GM12874 (cell line): ENCODE measurements at regions not wholly inside any gene's neighbourhood (a gene's known extent, or its start where the extent isn't known, plus 50 kb on each side); places are given as distances from the start of the nearest gene placed in this dataset.

ENCODE experiments used
- CTCF ChIP-seq: IDR thresholded peaks from 2 replicates; pipeline ENCODE4 v1.5.1; 2011; ENCODE audit warnings: low read depth, mild to moderate bottlenecking, control low read depth, low read length, moderate library complexity; ENCODE audit not compliant: insufficient read depth

GRCh38 chr13:107753748-107754147, 461.6 kb downstream of the LIG4 start:
- TF ChIP-seq CTCF, result no peak

GRCh38 chr13:107753291-107753690, 462.0 kb downstream of the LIG4 start:
- TF ChIP-seq CTCF, result no peak

GRCh38 chr13:107743983-107744382, 471.4 kb downstream of the LIG4 start:
- TF ChIP-seq CTCF, result no peak

DNA sequence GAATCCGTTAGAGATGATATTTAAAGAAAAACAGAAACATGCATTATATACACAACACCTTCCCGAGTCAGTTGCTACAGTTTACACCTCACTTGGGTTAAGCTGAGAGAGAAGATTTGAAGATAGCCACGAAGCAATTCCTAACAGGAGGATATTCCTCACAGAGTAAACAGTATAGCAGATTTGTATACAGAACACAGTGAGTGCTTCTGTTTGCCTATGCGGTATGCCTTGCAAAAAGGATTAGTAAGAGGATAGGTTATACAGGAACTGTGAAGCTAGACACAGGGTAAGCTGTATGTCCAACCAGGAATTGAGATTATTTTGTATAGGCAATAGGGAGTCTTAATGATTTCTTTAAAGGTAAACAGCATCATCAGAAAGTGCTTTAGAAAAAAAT, 471.8 kb downstream of the LIG4 start:
- no peak for TF ChIP-seq CTCF

DNA sequence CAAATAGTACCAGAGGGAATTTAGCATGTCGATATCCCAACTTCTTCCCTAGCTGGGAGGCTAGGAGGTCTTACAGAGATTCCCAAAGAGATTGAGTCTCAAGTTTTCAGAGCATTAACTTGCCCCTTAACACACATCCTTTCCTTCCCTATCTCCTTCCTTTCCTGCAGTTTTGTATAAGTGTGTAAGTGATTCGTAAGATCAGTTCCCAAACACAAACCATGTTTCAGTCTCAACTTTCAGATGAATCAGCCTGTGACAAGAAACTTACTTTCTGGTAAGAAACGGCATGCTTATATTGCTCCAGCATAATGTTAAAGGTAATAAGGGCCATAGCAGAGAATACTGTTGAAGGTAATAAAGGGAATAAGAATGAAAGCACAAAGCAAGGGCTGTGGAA, 472.2 kb downstream of the LIG4 start:
- TF ChIP-seq CTCF, result no peak

DNA sequence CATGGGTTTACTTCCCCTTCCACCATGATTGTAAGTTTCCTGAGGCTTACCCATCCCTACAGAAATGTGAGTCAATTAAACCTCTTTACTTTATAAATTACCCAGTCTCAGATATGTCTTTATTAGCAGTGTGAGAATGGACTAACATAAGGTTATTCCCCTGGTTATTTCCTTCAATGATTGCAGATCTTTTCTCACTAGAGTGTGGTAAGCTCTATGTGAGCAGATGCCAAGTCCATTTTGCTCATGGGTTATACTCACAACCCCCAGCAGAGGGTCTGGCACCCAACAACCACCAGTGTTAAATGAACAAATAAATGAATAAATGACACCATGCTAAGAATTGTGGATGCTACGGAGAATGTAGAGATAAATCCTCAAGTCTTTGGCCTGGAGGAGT, 472.8 kb downstream of the LIG4 start:
- no peak for TF ChIP-seq CTCF

DNA sequence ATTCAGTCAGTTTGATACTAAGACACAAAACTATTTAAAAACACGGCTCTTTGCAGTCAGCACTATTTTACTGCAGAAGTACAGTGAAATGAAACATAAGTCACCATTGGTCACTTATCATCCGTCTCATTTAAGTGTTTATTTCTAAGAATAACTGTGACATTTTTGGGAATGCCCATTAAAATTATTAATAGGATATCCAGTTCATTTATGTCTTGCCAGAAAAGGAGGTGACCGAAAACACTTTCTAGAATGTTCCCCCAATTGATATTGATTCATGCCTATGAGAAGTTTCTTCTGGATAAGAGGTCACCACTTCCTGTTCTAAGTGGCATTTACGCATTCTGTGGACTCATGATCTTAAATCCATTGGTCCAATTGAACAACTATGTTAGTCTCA, 477.3 kb downstream of the LIG4 start:
- no peak for TF ChIP-seq CTCF

DNA sequence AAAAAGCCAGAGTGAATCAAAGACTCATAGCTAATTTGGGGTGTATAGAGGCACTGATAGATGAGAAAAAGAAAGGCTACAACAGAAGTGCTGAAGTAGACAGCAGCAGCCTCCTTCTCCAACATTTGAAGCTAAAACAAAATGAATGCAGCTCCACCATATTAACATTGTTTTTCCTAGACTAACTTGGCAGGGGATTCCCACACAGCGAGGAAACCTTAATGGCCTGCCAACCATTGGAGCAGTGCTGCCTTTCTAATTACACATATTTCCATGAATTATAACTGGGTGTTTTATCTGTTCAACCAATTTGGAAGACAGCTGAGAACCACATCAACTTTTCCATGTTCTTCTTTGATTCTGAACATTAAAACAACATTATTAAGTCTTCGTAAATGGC, 478.6 kb downstream of the LIG4 start:
- no peak for TF ChIP-seq CTCF
